ENCODE measurements at regions not wholly inside any gene's neighbourhood (a gene's known extent, or its start where the extent isn't known, plus 50 kb on each side); places are given as distances from the start of the nearest gene placed in this dataset.

DNA sequence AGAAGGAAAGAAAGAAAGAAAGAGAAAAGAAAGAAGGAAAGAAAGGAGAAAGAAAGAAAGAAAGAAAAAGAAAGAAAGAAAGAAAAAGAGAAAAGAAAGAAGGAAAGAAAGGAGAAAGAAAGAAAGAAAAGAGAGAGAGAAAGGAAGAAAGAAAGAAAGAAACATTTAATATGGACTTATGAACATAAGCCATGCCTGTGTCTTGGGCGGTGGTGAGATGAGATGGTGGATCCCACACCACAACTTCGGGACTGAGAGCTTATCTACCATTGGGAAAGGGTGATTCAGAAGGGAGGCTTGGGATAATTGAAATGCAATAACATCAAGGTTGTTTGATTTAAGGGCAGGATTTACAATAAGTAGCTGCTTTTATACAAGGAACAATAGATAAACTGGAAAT, 843.9 kb upstream of the AUTS2 start:
- TF ChIP-seq, protein P1, sequence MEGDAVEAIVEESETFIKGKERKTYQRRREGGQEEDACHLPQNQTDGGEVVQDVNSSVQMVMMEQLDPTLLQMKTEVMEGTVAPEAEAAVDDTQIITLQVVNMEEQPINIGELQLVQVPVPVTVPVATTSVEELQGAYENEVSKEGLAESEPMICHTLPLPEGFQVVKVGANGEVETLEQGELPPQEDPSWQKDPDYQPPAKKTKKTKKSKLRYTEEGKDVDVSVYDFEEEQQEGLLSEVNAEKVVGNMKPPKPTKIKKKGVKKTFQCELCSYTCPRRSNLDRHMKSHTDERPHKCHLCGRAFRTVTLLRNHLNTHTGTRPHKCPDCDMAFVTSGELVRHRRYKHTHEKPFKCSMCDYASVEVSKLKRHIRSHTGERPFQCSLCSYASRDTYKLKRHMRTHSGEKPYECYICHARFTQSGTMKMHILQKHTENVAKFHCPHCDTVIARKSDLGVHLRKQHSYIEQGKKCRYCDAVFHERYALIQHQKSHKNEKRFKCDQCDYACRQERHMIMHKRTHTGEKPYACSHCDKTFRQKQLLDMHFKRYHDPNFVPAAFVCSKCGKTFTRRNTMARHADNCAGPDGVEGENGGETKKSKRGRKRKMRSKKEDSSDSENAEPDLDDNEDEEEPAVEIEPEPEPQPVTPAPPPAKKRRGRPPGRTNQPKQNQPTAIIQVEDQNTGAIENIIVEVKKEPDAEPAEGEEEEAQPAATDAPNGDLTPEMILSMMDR (IDR thresholded peaks at IDR 0.05; ENCODE audit: insufficient read depth, low read length, severe bottlenecking), result no peak
- FAIRE-seq (no peak), DNase-seq (ENCODE audit: low read depth) (no peak)
- Histone ChIP-seq H3K27me3 (ENCODE audit: control insufficient read depth, insufficient read depth, low read length) (no peaks in the 10 kb centered on the region), H3K4me3 (ENCODE audit: low read depth, low read length) (no peak overlapping the region), H3K36me3 (ENCODE audit: control insufficient read depth, insufficient read depth, low read length) (no peaks in the 10 kb centered on the region)

DNA sequence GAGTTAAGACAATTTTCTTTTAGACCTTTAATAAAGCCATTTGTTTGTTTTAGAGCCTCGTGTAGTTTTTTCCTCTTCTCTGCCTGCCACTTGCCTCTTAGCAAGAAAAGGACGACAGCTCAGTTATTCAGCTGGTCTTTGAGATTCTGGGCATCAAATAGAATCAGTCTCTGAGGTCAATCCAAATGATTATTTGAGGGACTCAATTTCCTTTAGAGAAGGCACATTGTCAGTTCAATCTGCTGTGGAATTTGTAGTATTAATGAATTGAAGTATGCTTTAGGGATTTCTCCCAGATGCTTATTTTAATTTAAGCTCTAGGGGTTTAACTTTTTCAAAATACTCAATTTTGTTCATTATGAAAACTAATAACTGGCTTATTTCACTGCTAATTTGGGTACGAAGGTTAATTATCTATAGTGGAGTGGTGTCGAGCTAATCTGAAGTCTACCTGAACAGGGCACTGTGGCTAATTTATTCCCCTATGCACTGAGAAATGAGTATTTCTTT, 841.2 kb upstream of the AUTS2 start:
- TF ChIP-seq, protein P1 (IDR thresholded peaks at IDR 0.05; ENCODE audit: insufficient read depth, low read length, severe bottlenecking), result no peak
- H3K27me3 ChIP-seq (ENCODE audit: control insufficient read depth, insufficient read depth, low read length), result no peaks in the 10 kb centered on the region
- DNase-seq (ENCODE audit: low read depth) (no peak), FAIRE-seq (no peak)
- H3K36me3 ChIP-seq (ENCODE audit: control insufficient read depth, insufficient read depth, low read length), result no peaks in the 10 kb centered on the region
- H3K4me3 ChIP-seq (ENCODE audit: low read depth, low read length), result no peak overlapping the region

DNA sequence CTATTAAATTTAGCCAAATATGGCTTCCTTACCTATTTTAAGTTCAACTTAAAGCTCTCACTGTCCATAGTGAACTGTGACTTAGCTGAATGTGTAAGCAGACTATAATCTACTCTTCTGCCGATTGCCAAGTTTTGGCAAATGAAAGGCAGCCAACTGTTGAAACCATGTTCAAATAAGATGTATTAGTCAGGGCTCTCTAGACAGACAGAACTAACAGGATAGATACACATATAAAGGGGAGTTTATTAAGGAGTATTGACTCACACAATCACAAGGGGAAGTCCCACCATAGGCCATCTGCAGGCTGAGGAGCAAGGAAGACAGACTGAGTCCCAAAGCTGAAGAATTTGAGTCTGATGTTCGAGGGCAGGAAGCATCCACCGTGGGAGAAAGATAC, 837.7 kb upstream of the AUTS2 start:
- TF ChIP-seq, protein P1 (IDR thresholded peaks at IDR 0.05; ENCODE audit: insufficient read depth, low read length, severe bottlenecking), result no peak
- H3K36me3 ChIP-seq (ENCODE audit: control insufficient read depth, insufficient read depth, low read length), result no peaks in the 10 kb centered on the region
- no peaks in the 10 kb centered on the region for H3K27me3 ChIP-seq (ENCODE audit: control insufficient read depth, insufficient read depth, low read length)
- H3K4me3 ChIP-seq (ENCODE audit: low read depth, low read length), result no peak overlapping the region
- no peak for FAIRE-seq
- DNase-seq (ENCODE audit: low read depth), result no peak

DNA sequence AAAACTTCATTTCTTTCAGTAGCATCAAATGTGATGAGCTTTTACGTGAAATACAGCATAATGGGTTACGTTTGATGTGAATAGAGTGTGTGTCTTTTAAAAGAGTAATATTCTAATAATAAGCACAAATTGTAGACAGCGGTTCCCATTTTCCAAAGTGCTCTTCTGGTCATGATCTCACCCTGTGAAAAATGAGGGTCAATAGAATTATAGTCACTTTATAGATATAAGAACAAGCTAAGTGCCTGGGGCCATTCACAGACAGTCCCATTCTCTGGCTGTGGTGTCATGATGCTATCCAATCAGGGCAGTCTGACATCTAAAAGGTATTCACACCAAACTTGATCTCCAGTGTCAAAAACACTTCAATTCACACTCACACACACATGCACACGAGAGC, 830.8 kb upstream of the AUTS2 start:
- H3K4me3 ChIP-seq (ENCODE audit: low read depth, low read length), result no peak overlapping the region
- no peaks in the 10 kb centered on the region for H3K36me3 ChIP-seq (ENCODE audit: control insufficient read depth, insufficient read depth, low read length)
- TF ChIP-seq, protein P1 (IDR thresholded peaks at IDR 0.05; ENCODE audit: insufficient read depth, low read length, severe bottlenecking), result no peak
- H3K27me3 ChIP-seq (ENCODE audit: control insufficient read depth, insufficient read depth, low read length), result no peaks in the 10 kb centered on the region
- DNase-seq (ENCODE audit: low read depth), result no peak
- FAIRE-seq, result no peak

DNA sequence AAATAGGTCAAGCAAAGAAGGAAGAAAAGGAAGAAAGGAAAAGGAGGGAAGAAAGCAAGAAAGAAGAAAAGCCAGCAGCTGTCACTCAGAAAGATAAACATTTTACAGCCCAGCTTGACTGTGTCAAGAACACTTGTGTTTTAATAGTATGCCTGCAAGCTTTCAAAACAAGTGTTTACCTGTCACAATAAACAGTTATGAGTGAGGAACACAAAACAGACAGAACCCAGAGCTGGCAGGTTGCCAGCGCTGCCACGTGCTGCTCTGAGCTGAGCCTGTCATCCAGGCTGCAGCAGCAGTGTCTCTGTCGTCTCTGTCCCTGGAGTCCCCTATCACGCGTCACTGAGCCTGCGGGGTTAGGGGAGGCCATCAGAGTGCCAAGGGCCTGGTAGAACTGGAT, 827.6 kb upstream of the AUTS2 start:
- no peaks in the 10 kb centered on the region for H3K36me3 ChIP-seq (ENCODE audit: control insufficient read depth, insufficient read depth, low read length)
- no peak for FAIRE-seq
- TF ChIP-seq, protein P1 (IDR thresholded peaks at IDR 0.05; ENCODE audit: insufficient read depth, low read length, severe bottlenecking), result no peak
- no peak for DNase-seq (ENCODE audit: low read depth)
- H3K4me3 ChIP-seq (ENCODE audit: low read depth, low read length), result no peak overlapping the region
- H3K27me3 ChIP-seq (ENCODE audit: control insufficient read depth, insufficient read depth, low read length), result no peaks in the 10 kb centered on the region

DNA sequence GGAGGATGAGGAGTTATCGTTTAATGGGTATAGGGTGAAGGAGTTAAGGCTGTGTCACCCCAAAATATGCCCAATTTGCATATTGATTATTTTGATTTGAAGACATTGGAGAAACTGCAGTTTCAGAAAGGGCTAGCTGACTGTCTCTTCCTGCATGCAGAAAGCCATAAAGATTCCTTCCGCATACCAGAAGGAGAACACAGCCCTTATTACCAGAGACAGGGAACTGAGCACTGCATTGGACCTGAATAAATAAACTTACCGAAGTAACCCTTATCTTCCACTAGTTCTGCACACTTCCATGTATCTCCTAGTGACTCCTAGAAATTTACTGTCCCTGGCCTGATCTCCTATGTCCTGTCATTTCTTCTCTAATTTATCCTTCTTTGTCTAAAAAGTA, 821.9 kb upstream of the AUTS2 start:
- FAIRE-seq (no peak), DNase-seq (ENCODE audit: low read depth) (no peak)
- Histone ChIP-seq H3K27me3 (ENCODE audit: control insufficient read depth, insufficient read depth, low read length) (no peaks in the 10 kb centered on the region), H3K4me3 (ENCODE audit: low read depth, low read length) (no peak overlapping the region), H3K36me3 (ENCODE audit: control insufficient read depth, insufficient read depth, low read length) (no peaks in the 10 kb centered on the region)
- TF ChIP-seq, protein P1 (IDR thresholded peaks at IDR 0.05; ENCODE audit: insufficient read depth, low read length, severe bottlenecking), result no peak
